ENCODE measurements at regions not wholly inside any gene's neighbourhood (a gene's known extent, or its start where the extent isn't known, plus 50 kb on each side); places are given as distances from the start of the nearest gene placed in this dataset.

DNA sequence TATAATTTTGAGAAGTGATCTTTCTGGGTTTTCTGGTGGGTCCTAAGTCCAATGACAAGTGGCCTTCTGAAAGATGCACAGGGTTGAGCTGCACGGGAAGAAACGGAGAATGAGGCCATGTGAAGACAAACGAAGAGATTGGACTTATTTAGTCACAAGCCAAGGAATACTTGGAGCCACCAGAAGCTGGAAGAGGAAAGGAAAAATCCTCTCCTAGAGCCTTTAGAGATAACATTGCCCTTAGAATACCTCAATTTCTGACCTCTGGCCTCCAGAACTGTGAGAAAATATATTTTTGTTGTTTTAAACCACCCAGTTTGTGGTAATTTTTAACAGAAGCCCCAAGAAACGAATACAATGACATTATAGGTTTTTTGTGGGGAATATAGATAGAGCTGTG lies 360.5 kb upstream of the TARS1 start:
- peaks cover 5% of the 10 kb centered on the region; the same call in 2 of the 3 replicates for H3K9me3 Mint-ChIP-seq

More for the DNA sequence above, 360.5 kb upstream of the TARS1 start:
- H3K4me3 ChIP-seq = no peak overlapping the region
- Mint-ChIP-seq H3K27ac (no peak overlapping the region), H3K27me3 (ENCODE audit: insufficient read depth, low read depth, poor library complexity) (no peaks in the 10 kb centered on the region), H3K36me3 (ENCODE audit: low read depth) (no peaks in the 10 kb centered on the region; the same call in 2 of the 3 replicates), H3K4me3 (no peak overlapping the region), H3K4me1 (0 out of 3 replicates have a peak, but pooled peaks cover 4% of the 10 kb centered on the region)
- no peak overlapping the region for H3K27ac ChIP-seq (ENCODE audit: low read depth)
- H4K20me1 ChIP-seq (replicated peaks; ENCODE audit: insufficient read depth) = no peaks in the 10 kb centered on the region
- no peaks in the 10 kb centered on the region for H3K79me2 ChIP-seq (replicated peaks; ENCODE audit: insufficient read depth)
- DNase-seq (ENCODE audit: low spot score) (no peak), ATAC-seq (no peak)
- no peak overlapping the region for H2AFZ ChIP-seq
- H3K4me2 ChIP-seq = no peak overlapping the region
- H3K27me3 ChIP-seq (ENCODE audit: insufficient read depth) = no peaks in the 10 kb centered on the region
- TF ChIP-seq ZNF114 (CRISPR knock-in tag; IDR thresholded peaks at IDR 0.05) (no peak), STAT1 (IDR thresholded peaks at IDR 0.05; ENCODE audit: unreplicated experiment) (no peak), POLR2AphosphoS5 (IDR thresholded peaks at IDR 0.05; ENCODE audit: low read depth) (no peak), EZH2 (IDR thresholded peaks at IDR 0.05; ENCODE audit: low read depth, unreplicated experiment) (no peak), EZH2phosphoT487 (IDR thresholded peaks at IDR 0.05; ENCODE audit: unreplicated experiment) (no peak), ZNF331 (CRISPR knock-in tag; IDR thresholded peaks at IDR 0.05; ENCODE audit: low read depth) (no peak), CREB1 (CRISPR knock-in tag; IDR thresholded peaks at IDR 0.05; ENCODE audit: low read depth) (no peak), JUNB (IDR thresholded peaks at IDR 0.05; ENCODE audit: unreplicated experiment) (no peak), NANOG (IDR thresholded peaks at IDR 0.05; ENCODE audit: borderline replicate concordance) (no peak)
- TF ChIP-seq, protein P1, sequence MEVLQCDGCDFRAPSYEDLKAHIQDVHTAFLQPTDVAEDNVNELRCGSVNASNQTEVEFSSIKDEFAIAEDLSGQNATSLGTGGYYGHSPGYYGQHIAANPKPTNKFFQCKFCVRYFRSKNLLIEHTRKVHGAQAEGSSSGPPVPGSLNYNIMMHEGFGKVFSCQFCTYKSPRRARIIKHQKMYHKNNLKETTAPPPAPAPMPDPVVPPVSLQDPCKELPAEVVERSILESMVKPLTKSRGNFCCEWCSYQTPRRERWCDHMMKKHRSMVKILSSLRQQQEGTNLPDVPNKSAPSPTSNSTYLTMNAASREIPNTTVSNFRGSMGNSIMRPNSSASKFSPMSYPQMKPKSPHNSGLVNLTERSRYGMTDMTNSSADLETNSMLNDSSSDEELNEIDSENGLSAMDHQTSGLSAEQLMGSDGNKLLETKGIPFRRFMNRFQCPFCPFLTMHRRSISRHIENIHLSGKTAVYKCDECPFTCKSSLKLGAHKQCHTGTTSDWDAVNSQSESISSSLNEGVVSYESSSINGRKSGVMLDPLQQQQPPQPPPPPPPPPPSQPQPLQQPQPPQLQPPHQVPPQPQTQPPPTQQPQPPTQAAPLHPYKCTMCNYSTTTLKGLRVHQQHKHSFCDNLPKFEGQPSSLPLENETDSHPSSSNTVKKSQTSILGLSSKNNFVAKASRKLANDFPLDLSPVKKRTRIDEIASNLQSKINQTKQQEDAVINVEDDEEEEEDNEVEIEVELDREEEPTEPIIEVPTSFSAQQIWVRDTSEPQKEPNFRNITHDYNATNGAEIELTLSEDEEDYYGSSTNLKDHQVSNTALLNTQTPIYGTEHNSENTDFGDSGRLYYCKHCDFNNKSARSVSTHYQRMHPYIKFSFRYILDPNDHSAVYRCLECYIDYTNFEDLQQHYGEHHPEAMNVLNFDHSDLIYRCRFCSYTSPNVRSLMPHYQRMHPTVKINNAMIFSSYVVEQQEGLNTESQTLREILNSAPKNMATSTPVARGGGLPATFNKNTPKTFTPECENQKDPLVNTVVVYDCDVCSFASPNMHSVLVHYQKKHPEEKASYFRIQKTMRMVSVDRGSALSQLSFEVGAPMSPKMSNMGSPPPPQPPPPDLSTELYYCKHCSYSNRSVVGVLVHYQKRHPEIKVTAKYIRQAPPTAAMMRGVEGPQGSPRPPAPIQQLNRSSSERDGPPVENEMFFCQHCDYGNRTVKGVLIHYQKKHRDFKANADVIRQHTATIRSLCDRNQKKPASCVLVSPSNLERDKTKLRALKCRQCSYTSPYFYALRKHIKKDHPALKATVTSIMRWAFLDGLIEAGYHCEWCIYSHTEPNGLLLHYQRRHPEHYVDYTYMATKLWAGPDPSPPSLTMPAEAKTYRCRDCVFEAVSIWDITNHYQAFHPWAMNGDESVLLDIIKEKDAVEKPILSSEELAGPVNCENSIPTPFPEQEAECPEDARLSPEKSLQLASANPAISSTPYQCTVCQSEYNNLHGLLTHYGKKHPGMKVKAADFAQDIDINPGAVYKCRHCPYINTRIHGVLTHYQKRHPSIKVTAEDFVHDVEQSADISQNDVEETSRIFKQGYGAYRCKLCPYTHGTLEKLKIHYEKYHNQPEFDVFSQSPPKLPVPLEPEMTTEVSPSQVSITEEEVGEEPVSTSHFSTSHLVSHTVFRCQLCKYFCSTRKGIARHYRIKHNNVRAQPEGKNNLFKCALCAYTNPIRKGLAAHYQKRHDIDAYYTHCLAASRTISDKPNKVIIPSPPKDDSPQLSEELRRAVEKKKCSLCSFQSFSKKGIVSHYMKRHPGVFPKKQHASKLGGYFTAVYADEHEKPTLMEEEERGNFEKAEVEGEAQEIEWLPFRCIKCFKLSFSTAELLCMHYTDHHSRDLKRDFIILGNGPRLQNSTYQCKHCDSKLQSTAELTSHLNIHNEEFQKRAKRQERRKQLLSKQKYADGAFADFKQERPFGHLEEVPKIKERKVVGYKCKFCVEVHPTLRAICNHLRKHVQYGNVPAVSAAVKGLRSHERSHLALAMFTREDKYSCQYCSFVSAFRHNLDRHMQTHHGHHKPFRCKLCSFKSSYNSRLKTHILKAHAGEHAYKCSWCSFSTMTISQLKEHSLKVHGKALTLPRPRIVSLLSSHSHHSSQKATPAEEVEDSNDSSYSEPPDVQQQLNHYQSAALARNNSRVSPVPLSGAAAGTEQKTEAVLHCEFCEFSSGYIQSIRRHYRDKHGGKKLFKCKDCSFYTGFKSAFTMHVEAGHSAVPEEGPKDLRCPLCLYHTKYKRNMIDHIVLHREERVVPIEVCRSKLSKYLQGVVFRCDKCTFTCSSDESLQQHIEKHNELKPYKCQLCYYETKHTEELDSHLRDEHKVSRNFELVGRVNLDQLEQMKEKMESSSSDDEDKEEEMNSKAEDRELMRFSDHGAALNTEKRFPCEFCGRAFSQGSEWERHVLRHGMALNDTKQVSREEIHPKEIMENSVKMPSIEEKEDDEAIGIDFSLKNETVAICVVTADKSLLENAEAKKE (CRISPR knock-in tag; IDR thresholded peaks at IDR 0.05) = no peak
- TF ChIP-seq, protein P2, sequence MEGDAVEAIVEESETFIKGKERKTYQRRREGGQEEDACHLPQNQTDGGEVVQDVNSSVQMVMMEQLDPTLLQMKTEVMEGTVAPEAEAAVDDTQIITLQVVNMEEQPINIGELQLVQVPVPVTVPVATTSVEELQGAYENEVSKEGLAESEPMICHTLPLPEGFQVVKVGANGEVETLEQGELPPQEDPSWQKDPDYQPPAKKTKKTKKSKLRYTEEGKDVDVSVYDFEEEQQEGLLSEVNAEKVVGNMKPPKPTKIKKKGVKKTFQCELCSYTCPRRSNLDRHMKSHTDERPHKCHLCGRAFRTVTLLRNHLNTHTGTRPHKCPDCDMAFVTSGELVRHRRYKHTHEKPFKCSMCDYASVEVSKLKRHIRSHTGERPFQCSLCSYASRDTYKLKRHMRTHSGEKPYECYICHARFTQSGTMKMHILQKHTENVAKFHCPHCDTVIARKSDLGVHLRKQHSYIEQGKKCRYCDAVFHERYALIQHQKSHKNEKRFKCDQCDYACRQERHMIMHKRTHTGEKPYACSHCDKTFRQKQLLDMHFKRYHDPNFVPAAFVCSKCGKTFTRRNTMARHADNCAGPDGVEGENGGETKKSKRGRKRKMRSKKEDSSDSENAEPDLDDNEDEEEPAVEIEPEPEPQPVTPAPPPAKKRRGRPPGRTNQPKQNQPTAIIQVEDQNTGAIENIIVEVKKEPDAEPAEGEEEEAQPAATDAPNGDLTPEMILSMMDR (conservative IDR thresholded peaks at IDR 0.05; ENCODE audit: low read depth in 2 of 2) = no peak
- TF ChIP-seq, protein P3, sequence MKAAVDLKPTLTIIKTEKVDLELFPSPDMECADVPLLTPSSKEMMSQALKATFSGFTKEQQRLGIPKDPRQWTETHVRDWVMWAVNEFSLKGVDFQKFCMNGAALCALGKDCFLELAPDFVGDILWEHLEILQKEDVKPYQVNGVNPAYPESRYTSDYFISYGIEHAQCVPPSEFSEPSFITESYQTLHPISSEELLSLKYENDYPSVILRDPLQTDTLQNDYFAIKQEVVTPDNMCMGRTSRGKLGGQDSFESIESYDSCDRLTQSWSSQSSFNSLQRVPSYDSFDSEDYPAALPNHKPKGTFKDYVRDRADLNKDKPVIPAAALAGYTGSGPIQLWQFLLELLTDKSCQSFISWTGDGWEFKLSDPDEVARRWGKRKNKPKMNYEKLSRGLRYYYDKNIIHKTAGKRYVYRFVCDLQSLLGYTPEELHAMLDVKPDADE (IDR thresholded peaks at IDR 0.05) = no peak
- TF ChIP-seq, protein P4, sequence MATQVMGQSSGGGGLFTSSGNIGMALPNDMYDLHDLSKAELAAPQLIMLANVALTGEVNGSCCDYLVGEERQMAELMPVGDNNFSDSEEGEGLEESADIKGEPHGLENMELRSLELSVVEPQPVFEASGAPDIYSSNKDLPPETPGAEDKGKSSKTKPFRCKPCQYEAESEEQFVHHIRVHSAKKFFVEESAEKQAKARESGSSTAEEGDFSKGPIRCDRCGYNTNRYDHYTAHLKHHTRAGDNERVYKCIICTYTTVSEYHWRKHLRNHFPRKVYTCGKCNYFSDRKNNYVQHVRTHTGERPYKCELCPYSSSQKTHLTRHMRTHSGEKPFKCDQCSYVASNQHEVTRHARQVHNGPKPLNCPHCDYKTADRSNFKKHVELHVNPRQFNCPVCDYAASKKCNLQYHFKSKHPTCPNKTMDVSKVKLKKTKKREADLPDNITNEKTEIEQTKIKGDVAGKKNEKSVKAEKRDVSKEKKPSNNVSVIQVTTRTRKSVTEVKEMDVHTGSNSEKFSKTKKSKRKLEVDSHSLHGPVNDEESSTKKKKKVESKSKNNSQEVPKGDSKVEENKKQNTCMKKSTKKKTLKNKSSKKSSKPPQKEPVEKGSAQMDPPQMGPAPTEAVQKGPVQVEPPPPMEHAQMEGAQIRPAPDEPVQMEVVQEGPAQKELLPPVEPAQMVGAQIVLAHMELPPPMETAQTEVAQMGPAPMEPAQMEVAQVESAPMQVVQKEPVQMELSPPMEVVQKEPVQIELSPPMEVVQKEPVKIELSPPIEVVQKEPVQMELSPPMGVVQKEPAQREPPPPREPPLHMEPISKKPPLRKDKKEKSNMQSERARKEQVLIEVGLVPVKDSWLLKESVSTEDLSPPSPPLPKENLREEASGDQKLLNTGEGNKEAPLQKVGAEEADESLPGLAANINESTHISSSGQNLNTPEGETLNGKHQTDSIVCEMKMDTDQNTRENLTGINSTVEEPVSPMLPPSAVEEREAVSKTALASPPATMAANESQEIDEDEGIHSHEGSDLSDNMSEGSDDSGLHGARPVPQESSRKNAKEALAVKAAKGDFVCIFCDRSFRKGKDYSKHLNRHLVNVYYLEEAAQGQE (IDR thresholded peaks at IDR 0.05; ENCODE audit: unreplicated experiment) = no peak
- H3K9me2 ChIP-seq (ENCODE audit: insufficient read depth) = no peaks in the 10 kb centered on the region
- no peaks in the 10 kb centered on the region for H3F3A ChIP-seq (replicated peaks; ENCODE audit: low read depth)
- no peaks in the 10 kb centered on the region for H3K4me1 ChIP-seq (ENCODE audit: insufficient read depth)
- H3K36me3 ChIP-seq (ENCODE audit: insufficient read depth) = no peaks in the 10 kb centered on the region

Data from GM23338 (cell line).